GM18498 (cell line): ENCODE measurements at regions not wholly inside any gene's neighbourhood (a gene's known extent, or its start where the extent isn't known, plus 50 kb on each side); places are given as distances from the start of the nearest gene placed in this dataset.

Source experiments
- ATAC-seq: cut with Tn5 transposase; IDR thresholded peaks from one replicate; pipeline ENCODE4 v1.9.1; 2021; ENCODE audit warnings: mild to moderate bottlenecking, moderate library complexity; ENCODE audit not compliant: unreplicated experiment

DNA sequence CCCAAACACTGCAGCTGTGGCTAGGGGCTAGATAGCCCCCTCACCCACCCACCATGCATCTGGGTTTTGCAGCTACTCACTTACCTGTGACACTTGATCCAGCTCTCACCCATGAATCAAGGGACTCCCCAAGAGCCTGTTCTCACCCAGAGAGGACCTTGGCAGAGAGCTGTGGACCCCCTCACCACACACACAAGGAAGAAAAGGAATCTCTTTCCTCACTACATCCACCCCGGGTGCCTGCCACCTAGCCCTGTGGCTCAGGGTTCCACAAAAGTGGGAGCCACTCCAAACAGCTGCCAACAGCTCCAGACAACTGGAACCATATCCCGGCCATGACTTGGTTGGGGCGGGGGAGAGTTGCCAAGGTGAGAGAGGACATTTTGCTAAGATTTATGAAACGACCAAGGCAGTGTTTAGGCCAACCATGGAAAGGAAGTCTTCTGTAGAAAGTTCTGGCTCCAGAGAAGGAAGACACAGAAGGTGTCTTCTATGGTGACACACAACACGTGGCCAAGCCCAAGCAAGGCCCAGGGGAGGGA, 522.1 kb upstream of the RAB6C start:
- no peak for ATAC-seq

GRCh38 chr2:129458006-129458405, 521.5 kb upstream of the RAB6C start:
- no peak for ATAC-seq

GRCh38 chr2:129458436-129458835, 521.0 kb upstream of the RAB6C start:
- ATAC-seq = no peak

DNA sequence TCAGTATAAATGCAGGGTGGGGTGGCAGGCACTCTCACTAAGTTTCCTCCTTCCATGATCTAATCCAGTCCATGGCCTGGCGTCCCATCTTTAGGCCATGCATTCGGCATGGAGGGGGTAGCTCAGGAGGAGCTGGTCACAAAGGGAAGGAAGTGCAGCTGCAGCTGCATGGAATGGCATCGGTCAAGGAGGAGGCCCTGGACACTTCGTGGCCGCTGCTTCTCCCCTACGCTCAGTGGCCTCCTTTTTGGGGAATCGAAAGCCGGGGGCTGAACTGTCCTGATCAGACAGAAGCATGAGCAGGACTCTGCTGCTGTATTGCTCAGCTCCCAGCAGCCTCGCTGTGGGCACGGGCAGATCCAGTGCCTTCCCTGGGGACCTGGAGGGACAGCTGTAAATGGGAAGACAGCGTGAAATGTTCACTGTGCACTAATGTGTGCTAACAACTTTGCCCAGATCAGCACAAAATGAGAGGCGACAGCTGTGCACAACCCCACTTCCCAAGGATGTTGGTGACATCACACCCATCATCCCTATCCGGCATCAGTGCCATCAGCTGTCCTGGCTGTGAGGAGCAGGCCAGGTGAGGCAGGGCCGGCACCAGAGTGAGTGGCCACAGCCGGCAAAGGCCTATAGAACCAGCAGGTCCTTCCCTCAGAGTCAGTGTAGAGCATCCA, 520.1 kb upstream of the RAB6C start:
- ATAC-seq = no peak

DNA sequence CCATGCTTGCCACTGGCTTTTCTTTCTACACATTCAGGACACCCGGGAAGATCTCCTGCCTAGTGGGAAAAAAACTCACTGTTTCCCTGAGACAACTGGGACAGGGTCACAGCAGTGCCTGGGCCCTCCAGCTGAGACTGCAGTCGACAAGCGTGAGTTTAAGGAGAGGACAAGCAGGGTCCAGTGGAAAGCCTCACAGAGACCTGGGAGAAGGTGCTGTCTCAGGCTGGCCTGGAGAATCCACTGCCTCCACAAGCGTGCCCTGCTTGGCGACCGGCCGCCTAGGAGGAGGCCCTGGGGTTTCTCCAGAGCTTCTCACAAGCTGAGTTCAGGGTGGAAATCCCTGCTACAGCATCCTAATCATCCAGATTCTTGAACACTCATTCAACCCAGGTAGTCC, 519.6 kb upstream of the RAB6C start:
- ATAC-seq = no peak

- no peak for ATAC-seq
Measured at GRCh38 chr2:129460299-129461198, 518.9 kb upstream of the RAB6C start.

GRCh38 chr2:129462349-129462748, 517.1 kb upstream of the RAB6C start:
- no peak for ATAC-seq

DNA sequence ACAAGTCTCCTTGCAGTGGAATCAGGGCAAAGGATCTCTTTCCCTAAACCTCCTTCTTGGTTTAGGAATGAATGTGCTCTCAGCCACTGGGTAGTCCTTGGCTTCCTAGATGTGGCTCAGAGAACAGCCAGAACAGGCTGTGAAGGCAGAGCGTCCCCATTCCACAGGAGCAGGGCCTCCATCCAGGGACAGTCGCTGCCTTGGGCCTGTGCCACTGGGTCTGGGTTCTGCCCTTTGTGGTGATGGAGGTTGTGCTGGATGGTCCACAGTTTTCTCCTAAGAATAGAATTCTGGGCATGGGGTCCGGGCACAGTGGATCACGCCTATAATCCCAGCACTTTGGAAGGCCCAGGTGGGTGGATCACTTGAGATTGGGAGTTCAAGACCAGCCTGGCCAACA, 516.5 kb upstream of the RAB6C start:
- no peak for ATAC-seq

GRCh38 chr2:129464036-129464435, 515.4 kb upstream of the RAB6C start:
- ATAC-seq = no peak

DNA sequence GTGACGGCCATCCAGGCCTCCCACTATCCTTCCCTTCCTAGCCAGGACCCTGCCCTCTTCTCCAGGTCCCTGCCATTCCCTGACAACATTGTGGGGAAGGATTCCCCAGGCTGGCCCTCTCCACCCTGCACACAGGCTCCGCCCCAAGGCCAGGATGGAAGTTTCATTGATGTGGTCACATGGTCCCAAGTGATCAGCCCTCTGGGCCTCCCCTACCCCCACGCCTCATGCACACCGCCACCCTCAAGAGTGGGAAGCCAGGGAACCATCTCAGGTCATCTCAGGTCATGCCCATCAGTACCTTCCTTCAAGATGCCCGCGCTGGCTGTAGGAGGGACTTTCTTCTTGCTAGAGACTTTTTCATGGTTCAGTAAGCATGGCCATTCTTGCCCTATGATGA, 514.8 kb upstream of the RAB6C start:
- ATAC-seq = no peak

DNA sequence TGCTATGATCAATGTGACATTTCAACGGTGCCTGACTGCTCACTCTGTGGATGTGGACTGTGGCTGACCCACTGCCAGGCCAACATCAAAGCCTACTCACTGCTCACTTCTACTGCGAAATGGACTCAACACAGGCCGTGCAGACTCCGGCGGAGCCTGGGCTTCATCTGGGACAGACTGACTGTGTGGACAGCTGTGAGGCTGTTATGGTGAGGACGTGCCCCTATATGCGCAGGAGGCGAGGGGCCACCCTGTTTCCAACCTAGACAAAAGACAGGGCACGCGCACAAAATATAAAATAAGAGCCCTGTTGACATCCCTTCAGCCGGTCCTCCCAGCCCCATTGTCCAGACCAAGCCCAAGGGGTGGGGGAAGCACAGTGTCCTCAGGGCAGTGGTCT, 514.4 kb upstream of the RAB6C start:
- ATAC-seq = no peak

GRCh38 chr2:129466389-129466788, 513.1 kb upstream of the RAB6C start:
- ATAC-seq = no peak

DNA sequence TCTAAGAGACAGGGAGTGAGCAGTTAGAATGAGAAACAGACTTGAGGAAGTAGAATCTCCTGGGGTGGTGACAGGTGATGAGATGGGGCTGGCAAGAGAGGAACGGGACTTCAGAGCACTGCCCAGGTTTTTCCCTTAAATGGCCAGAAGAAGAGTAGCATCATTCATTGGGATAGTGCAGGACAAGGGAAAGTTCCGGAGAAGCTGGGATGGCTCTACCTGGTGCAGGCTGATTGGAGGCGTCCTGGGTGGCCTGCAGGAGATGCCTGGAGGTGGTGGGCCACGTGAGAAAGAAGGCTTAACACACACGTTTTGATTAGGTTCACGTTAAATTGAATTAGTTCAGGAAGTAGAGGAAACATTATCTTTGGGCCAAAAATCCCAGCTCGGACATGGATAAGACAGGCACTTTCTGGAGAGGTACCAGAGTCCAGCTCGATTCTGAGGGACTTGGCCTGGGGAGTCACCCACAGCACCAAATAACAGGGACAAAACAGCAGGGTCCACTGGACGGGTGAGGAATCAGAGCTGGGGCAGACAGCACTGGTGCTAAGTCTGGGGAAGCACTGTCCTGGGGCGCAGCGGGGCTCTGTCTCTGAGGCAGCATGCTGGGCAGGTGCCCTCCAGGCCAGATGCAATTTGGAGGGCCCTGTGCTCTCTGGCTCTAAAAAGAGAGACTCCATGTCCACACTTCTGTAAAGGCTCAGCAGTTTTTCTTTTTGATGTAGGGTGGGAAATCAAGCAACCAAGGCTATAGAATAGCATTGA, 512.3 kb upstream of the RAB6C start:
- no peak for ATAC-seq

GRCh38 chr2:129467941-129468340, 511.5 kb upstream of the RAB6C start:
- no peak for ATAC-seq

GRCh38 chr2:129468879-129469278, 510.6 kb upstream of the RAB6C start:
- ATAC-seq = no peak

DNA sequence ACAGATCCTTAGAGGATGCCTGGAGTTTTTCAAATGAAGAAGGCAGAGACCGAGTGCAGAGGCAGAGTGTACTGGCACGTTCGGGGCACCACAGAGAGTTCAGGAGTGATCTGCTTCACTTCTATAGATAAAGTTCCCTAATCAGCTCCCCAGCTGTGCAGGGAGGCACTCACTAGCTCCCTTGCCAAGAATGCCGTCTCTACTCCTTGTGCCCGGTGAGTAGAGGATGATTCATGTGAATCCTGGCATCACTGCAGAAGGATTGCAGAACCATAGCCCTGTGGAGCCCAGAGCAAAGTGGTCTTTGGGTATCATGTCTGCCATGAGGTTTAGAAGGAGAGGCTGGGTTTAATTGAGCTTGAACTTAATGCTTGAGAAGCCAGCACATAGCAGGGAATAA, 510.1 kb upstream of the RAB6C start:
- no peak for ATAC-seq

DNA sequence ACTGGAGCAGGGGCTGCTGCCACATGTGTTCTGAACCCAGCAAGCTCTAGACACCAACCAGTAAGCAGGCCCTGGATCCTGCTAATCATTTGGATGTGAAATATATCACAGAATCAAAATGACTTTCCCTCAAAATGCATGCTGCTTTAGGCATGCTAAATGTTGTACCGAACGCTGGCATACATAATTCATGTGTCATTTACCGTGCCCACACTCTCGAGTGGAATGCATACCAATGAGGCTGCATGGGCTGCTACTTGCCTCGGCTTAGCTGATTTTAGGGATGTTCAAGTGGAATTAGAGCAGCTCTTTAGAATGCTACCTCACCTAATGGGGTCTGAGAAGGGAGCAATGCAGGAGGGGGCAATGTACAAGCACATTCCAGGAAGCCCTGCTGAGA, 509.6 kb upstream of the RAB6C start:
- no peak for ATAC-seq

DNA sequence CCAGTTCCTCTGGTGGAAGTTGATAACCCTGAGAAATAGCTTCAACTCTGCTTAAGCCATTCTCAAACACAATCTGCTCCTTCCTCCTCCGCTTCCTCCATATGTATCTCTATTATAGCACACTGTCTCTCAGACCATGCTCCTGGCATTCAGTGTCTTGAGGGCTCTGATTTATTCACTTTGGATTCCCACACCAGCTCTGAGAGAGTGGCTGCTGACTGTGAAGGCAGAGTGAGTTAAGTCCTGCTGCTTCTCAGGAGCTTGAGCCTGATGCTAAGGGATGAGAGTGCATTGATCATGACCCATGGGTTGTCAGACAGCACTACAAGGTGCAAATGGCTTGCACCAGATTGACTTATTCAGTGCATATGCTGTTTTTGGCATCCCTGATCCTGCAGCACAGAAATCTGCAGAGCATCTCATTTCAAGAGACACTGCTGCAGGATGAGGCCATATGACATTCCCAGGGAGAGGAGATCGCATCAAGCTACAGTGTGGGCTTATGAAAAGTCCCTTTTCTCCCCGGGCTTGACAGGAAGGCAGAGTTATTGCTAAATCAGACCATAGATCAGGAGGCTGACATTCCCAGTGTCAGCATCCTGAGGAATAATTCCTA, 500.5 kb upstream of the RAB6C start:
- no peak for ATAC-seq

GRCh38 chr2:129479892-129480291, 499.6 kb upstream of the RAB6C start:
- ATAC-seq = no peak

GRCh38 chr2:129480790-129481189, 498.7 kb upstream of the RAB6C start:
- no peak for ATAC-seq
